ENCODE measurements at regions not wholly inside any gene's neighbourhood (a gene's known extent, or its start where the extent isn't known, plus 50 kb on each side); places are given as distances from the start of the nearest gene placed in this dataset.
A peak's percentile ranks its signal among the peaks of the same experiment; 100 is the strongest.

DNA sequence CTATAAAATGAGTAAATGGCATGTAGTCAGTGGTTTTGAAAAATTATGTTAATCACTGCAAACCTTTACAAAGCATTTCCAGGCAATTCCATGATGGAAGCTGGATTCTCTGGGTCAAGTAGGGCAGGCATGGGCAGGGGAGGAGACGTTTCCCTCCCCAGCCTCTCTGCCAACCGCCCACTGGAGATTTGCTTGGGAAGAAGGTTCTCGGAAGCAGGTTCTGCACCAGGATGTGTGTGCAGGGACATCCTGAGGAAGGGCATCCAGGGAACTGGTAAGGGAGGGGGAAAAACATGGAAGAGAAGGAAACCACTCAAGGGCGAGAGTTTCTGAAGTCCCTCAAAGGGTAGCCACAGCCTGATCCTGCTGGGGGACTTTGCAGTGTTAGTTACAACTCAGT is 469.1 kb downstream of the TSHZ3 start:
- no peak for DNase-seq (ENCODE audit: low read depth in 3 of 3, low spot score in 2 of 3)

DNA sequence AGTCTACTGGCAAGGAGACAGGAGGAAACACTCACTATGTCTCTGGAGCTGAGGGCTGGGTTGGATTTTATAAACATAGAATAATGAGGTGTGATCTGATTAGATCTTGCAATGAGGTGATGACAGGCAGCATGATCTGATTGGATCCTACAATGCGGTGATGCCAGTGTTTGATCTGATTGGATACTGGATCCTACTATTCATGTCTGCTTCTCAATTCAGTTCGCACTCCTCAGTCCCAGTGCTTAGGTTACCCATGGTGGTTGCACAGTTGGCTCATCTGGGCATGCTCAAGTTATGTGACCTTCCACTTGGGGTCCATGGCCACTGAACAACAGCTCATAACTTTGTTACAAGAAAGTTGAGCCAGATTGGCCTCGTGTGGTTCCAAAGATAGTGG is 469.5 kb downstream of the TSHZ3 start:
- no peak for DNase-seq (ENCODE audit: low read depth in 3 of 3, low spot score in 2 of 3)

DNA sequence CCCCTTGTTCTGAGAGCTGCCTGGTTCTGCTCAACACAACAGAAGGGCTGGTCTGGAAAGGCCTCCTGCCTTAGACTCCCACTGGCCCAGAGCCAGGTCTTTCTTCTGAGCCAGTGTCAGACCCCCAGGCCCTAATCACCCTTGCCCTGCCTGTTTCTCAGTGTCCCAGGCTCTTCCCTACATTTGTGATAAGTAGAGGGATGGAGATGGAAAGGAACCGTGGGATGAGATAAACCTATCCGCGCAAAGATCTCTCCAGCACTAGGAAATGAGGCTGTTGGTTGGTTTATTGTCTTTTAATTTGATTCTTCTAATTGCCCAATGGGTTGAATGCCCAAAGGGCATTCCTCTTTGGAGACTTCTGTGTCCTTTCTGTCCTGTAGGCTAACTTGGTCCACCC is 470.0 kb downstream of the TSHZ3 start:
- no peak for DNase-seq (ENCODE audit: low read depth in 3 of 3, low spot score in 2 of 3)

DNA sequence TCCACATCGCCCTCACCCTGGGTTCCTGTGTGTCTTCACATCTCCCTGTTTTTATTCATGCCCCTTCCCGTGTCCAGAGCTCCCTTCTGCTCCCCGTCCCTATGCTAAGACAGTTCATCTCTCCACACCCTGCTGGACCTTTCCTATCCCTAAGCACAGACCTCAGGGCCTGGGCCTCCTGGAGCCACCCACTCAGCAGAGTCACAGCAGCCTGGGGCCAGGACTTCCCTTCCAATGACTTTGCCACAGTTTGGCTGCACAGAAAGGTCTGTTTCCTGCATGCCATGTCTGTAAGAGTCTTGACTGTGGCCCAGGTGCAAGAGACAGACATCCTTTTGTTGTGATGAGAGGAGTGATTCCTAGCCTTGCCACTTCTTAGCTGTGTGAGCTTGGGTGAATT is 470.7 kb downstream of the TSHZ3 start:
- DNase-seq (ENCODE audit: low read depth in 3 of 3, low spot score in 2 of 3): no peak

DNA sequence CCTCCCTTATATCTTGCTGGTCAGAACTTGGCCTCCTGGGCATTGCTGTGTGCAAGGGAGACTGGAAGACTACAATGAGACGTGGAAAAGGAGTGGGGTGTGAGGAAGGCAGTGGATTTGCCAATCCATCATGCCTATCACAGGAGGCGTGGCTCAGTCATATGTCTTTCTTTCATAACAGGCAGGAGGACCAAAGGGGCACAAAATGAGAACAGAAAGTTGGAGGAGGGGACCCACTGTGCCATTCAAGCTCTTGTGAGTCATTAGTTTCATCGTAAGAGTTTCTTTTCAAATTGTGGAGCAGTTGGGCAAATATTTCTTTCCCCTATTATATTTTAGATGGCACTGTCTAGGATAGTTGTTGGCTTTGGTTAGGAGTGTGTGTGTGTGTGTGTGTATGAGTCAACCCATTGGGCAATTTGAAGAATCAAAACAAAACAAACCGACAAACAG is 471.5 kb downstream of the TSHZ3 start:
- no peak for DNase-seq (ENCODE audit: low read depth in 3 of 3, low spot score in 2 of 3)

DNA sequence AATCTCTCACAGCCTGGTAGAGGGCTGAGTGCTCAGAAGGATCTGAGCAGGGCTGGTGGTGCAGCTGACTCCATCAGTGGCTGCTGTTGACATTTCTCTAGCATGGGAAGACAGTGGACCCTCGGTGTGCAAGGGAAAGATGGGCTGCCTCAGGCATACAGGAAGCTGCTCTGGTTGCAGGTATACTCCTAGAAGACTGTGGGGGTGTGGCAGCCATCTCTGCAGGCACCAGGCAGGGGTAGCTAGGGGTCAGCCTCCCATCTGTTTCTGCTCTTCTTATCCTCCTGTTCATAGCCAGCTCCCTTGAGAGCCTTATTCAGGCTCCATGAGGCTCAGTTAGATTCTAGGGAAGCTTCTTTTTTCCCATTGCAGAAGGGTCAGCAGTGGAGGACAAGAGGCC is 475.5 kb downstream of the TSHZ3 start:
- DNase-seq (ENCODE audit: low read depth in 3 of 3, low spot score in 2 of 3): no peak

DNA sequence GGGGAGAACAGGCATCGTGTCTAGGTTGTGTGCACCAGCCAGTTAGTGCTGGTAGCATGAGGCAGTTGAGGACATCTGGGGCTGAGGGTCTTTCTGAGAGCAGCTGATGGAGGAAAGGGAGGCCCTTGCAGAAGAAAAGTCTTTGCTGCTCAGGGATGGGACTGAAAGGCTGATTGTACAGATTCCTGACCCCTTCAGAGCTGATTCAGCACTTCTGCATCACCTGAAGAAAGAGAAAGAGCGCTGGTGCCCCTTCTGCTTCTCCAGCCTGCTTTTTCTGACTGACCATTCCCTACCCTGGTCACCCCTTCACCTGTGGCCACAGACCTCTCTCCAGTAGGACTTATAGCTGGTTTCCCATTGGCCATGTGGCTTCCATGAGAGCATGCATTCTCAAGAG is 476.2 kb downstream of the TSHZ3 start:
- no peak for DNase-seq (ENCODE audit: low read depth in 3 of 3, low spot score in 2 of 3)

DNA sequence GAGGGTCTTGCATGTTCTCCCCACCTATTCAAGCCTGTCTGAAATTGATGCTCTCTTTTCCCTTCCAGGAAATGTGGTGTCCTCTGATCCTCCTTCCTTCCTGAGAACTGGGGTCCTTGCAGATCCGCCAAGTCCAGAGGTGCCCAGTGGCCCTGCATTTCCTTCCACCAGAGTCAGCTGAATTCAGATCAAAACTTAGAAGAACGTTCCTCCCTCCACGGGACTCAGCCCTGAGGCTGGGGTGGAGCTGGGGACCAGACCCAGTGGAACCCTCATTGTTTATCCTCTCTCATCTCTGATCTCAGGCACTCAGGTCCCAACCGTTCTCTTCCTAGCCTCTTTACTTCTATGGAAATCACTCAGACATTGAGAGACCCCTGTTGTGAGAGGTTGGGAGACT is 477.3 kb downstream of the TSHZ3 start:
- no peak for DNase-seq (ENCODE audit: low read depth in 3 of 3, low spot score in 2 of 3)

DNA sequence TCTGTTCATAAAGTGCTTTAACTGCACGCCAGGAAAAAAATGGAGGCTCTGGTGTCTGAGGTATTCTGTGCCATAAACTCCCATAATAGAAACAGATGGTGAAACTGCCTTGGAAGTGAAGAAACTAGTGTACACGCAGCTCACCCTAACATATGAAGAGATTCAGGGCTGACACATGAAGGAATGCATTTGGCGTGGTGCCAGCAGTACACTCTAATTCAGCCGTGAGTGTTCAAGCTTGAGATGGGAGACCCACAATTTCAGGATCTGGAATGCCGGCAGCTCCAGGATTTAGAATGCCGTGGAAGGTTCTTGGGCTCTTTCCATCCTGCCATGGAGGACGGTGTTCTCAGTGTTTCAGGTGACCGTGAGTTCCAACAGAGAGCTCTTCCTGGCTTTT is 478.4 kb downstream of the TSHZ3 start:
- DNase-seq (ENCODE audit: low read depth in 3 of 3, low spot score in 2 of 3): peak in 1 of 3 donors; percentile 33

DNA sequence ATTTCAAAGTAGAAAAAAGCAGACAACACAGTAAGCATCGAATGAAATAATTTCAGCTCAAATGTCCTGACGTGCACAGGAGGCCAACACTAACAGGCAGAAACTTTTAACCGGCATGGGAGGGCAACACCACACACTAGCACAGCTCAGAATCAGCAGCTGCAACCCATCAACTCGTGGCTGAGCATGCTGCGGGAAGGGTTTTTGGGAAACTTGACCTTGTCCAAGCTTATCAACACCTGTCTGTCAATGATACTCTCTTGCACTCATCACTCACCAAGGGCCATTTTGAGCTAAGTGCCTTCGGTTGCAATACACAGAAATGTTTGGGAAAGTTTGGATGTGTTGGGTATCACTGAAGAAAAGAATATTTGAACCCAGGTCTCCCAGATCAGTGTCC is 483.7 kb downstream of the TSHZ3 start:
- DNase-seq (ENCODE audit: low read depth in 3 of 3, low spot score in 2 of 3): no peak

DNA sequence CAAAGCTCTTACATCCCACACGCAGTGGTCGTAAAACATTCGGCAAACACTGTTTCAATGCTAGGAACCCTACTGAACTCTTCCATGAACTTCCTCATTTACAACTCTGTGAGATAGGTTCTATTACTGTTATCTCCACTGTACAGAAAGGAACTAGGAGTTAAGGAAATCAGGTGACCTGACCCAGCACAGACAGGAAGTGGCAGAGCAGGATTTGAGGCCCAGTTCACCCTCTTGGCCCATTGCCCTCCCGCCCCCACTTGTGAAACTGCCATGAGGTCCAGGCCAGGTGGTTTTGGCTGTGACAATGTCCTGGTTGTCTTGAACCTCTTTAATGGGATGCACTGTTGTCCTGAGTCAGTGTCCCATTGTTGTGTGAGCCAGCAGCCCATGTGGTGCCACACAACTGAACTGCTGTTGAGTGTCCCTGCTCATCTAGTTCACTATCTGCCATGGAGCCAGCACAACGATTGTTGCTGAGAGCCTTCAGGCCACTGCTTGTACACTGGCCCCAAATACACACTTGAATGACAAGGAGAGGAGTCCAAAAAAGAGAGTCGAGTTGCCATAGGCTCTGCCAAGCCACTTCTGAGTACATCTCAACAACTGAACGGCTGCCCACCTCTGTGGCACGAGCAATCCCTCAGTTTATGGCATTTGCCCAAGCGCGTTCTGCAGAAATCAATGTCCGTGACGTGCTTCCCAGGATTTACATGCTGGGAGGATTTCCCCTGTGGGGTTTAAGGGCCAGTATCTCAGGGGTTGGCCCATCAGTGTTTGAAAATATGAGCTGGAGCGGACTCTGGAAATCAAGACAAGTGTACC is 484.6 kb downstream of the TSHZ3 start:
- DNase-seq (ENCODE audit: low read depth in 3 of 3, low spot score in 2 of 3): no peak

DNA sequence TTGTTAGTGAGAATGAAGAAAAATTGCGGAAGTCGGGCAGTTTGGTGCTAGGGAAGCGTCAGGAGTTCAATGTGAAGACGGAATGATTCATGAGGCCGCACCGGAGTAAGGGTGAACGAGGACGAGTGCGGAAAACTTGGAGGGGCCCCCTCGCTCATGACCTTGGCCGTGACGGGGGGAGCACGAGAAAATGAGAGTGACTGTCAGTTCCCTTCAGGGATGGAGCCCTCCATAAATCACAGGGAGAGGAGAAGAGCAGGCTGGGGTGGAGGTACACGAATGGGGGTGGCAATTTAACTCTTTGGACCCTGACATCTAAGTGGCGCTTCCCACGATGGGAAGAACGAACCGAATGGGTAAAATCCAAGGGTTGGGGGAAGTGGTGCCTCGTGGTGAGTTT is 486.4 kb downstream of the TSHZ3 start:
- DNase-seq (ENCODE audit: low read depth in 3 of 3, low spot score in 2 of 3): no peak

DNA sequence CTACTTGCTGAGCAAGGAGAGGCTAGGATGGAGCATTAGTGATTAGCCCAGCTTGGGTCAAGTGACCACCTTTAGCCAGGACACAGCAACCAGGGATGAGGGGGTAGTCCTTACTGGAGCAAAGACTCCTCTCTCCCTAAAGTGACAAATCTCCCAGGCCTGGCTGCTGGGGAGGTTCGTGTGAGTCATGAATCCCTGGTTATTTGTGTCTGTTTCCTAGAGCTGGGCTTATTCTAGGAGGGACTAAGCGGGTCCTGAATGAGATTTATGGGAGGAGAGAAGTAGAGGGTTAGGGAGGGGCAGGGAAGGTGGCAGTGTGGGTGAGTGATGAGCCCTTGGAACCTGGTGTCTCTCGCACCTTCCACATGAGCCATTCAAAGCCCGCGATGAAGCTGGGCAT is 487.3 kb downstream of the TSHZ3 start:
- DNase-seq (ENCODE audit: low read depth in 3 of 3, low spot score in 2 of 3): no peak

DNA sequence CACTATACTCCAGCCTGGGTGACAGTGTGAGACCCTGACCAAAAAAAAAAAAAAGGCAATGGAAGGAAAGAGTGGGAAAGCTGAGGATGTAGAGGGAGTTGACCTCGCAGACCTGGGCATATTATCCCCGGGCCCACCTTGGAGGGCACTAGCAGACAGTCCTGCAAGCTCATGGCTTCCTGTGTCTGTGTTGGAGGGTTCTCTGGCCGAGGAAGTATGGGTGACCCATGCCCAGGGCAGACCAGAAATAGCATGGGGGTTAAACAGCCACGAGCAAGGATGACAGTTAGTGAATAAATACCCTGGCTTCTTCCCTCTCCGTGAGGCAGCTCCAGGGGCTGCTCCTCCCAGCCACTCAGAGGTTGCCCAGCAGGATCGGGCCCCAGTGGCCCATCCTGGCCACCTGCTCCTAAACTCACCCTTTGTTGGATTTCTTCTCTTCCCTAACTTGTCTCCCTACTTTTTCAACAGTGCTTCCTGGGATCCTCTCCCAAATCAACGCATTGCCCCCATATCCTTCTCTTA is 485.8 kb downstream of the ZNF536 start:
- no peak for DNase-seq (ENCODE audit: low read depth in 3 of 3, low spot score in 2 of 3)

DNA sequence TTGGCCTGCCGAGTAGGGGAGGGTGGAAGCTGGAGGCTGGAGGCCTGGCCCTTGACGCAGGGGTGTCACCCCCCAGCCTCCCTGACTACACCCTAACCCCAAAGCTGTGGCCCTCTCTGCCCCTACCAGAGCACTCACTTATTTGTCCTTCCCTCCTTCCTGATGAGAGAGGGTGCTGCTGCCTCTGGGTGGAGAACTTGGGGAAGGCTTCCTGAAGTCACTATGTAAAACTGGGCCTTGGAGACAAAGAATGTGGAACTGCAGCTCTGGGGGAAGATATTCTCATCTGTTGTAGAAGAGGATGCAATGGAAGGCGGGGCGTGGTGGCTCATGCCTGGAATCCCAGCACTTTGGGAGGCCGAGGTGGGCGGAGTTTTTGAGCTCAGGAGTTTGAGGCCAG is 485.2 kb downstream of the ZNF536 start:
- no peak for DNase-seq (ENCODE audit: low read depth in 3 of 3, low spot score in 2 of 3)

DNA sequence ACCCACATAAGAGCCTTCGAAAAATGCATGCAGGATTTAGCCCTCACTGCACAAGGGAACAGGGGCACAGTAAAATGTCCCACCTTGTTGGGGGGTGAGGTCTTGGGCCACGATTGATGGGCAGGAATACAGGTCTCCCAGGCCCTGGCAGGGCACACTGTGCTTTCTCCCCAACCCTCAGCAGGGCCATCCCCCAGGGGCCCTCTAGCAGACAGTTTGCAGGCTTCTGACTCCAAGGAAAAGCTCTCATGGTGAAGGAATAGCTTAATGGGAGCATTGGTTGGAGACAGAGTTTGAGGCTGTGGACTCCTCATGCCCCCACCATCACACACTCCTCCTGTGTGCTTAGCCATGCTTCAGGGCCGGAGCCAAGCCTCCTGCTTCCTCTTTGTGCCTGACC is 484.6 kb downstream of the ZNF536 start:
- DNase-seq (ENCODE audit: low read depth in 3 of 3, low spot score in 2 of 3): no peak

DNA sequence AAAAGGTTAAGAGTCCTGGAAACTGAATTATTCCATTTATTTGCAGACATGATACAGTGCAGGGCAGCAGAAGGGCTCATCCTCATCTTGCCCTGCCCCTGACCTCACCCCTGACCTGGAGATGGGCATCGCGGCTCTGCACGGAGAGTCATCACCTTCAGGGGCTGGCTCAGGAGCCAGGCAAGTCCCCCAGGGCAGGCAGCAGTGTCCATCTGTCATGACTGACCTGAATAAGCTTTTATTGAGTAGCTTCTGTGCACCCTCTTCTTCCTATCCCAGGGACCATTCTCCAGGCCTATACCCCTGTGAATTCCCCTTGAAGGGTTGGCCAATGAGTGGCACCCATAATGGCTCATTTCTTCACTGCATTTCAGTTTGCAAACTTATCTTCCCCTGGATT is 484.2 kb downstream of the ZNF536 start:
- DNase-seq (ENCODE audit: low read depth in 3 of 3, low spot score in 2 of 3): no peak

DNA sequence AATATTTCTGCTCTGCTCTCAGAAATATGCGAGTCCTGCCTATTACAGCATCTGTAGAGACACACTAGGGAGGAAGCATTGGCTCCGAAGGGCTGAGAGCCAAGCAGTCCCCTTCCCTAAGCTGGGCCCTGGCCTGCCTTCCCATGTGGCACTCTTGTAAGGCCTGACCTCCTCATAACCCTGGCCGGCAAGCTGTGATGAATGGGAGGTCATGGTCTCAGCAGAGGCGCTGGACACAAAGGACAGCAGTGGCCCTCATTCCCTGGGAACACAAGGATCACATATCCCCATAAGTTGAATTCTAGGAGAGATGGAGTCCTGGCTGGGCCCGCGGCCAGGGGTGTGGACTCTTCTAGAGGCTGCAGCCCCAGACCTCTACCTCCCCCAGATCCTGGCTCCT is 483.3 kb downstream of the ZNF536 start:
- no peak for DNase-seq (ENCODE audit: low read depth in 3 of 3, low spot score in 2 of 3)

DNA sequence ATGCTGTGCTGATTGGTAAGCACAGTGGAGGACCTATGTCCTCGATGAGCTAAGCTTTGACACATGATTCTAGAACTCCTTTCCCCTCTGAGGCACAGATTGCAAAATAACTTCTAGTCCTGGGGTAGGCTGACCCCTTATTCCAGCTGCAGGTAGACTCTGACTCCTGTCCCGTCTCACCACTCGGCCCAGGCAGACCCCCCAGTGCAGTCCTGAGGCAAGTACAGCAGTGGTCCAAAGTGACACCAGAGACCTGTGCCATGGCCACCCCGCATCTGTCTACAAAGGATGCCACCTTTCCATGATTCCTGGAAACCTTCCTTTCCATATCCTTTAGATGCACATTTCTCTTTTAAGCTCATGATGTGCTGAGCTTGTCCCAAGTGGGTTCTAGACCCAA is 482.5 kb downstream of the ZNF536 start:
- no peak for DNase-seq (ENCODE audit: low read depth in 3 of 3, low spot score in 2 of 3)

DNA sequence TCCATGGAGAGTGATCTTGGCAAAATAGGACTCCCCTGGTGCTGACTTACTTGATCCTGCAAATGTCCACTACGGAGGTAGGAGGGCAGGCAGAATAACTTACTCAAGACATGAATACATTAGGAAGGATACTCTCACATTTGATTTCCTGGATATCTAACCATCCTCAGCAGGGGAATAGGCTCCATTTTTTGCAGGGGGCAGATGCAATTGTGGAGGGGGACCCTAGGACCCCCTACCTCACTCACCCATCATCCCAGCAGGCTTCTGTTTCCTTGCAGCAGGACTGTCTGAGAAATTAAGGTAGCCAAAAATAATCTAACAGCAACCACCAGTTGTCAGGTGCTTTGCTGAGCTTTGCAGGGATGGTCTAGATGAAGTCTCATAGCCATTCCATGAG is 482.0 kb downstream of the ZNF536 start:
- DNase-seq (ENCODE audit: low read depth in 3 of 3, low spot score in 2 of 3): no peak

DNA sequence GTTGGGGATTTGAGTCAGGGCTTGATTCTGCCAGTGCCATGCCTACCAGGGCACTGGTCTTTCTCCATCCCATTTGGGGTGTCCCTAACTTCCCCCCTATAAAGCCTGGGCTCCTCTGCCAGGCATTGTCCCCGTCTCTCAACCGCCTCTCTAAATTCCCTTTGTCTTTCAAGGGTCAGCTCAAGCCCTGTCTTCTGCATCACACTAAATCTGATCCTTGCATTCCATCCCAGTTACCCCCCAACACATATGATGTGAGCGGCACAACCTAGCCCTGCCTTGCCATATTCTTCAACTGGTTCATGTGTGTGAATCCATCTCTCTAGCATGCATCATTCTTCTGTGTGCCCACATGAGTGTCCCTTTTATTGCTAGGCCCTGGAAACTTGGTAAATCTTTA is 480.9 kb downstream of the ZNF536 start:
- no peak for DNase-seq (ENCODE audit: low read depth in 3 of 3, low spot score in 2 of 3)

DNA sequence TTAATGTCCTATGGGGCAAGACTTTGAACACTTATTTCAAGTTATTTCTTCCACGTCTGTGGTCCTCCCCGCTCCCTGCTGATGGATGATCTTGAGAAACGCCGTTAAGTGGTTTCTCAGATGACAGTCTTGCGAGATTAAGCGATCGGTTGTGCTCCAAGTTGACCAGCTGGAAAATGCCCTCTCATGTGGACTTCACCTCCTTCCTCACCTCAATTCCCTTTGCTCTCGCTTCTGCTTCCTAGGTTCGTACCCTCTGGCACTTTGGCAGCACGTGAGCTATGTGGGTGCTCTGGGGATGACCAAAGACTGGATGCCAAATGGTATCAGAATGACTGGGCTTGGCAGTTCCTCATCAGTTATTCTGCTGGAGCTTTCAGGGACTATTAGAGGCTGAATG is 480.0 kb downstream of the ZNF536 start:
- no peak for DNase-seq (ENCODE audit: low read depth in 3 of 3, low spot score in 2 of 3)

DNA sequence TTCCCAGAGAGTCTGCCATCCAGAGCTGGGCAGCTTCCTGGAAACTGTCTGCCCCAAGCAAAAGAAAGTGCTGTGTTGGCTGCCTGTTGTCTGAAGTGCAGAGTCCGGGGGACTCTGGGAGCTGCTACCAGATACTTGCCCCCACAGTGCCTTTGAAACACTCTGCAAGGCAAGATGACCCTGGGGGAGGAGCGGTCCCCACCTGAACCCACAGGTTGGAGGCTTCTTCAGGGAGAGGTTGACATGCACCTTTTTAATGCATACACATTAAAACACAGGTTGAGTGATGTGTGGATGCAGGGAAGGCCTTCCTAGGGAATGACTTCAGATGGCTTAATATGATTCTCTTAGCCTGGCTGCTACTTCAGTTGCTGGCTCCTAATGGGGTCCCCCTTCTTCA is 479.5 kb downstream of the ZNF536 start:
- DNase-seq (ENCODE audit: low read depth in 3 of 3, low spot score in 2 of 3): no peak
